ENCODE measurements at regions not wholly inside any gene's neighbourhood (a gene's known extent, or its start where the extent isn't known, plus 50 kb on each side); places are given as distances from the start of the nearest gene placed in this dataset.
"Not testable (repeated sequence)": the region's sequence is repeated elsewhere in the genome, so short reads cannot be mapped to it uniquely, and the experiment has no call there.

GRCh38 chr15:30770759-30771158 is 133.0 kb upstream of the FAN1 start:
- Histone ChIP-seq H3K4me1 (no peaks in the 10 kb centered on the region), H3K4me3 (no peak overlapping the region), H3K36me3 (no peaks in the 10 kb centered on the region), H3K27me3 (no peaks in the 10 kb centered on the region), H3K27ac (no peak overlapping the region), H3K9me3 (no peaks in the 10 kb centered on the region)
- TF ChIP-seq EP300 (IDR thresholded peaks at IDR 0.05) = no peak
- TF ChIP-seq POLR2AphosphoS5 (IDR thresholded peaks at IDR 0.05) = no peak
- no peak for TF ChIP-seq POLR2A (IDR thresholded peaks at IDR 0.05)
- no peak for TF ChIP-seq CTCF (IDR thresholded peaks at IDR 0.05)
- no peak for DNase-seq (ENCODE audit: low spot score in 2 of 2)
- WGBS = 93% methylated on average over 17 of the region's 17 CpGs

DNA sequence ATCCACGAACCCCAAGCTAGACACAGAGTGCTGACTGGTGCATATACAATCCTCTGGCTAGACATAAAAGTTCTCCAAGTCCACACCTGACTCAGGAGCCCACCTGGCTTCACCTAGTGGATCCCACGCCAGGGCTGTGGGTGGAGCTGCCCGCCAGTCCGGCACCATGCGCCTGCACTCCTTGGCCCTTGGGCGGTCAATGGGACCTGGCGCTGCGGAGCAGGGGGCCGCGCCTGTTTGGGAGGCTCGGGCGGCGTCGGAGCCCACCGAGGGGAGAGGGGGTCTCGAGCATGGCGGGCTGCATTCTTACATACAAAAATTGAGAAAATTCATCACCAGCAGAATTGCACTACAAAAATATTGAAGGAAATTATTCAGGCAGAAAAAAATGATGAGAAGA is 120.7 kb upstream of the FAN1 start:
- TF ChIP-seq CTCF (IDR thresholded peaks at IDR 0.05) = no peak
- no peak for TF ChIP-seq EP300 (IDR thresholded peaks at IDR 0.05)
- TF ChIP-seq POLR2A (IDR thresholded peaks at IDR 0.05) = no peak
- TF ChIP-seq POLR2AphosphoS5 (IDR thresholded peaks at IDR 0.05) = no peak
- 97% methylated on average over 10 of the region's 17 CpGs for WGBS
- Histone ChIP-seq H3K4me1 (no peaks in the 10 kb centered on the region), H3K4me3 (no peak overlapping the region), H3K27me3 (no peaks in the 10 kb centered on the region), H3K27ac (no peak overlapping the region), H3K36me3 (no peaks in the 10 kb centered on the region), H3K9me3 (no peaks in the 10 kb centered on the region)
- no peak for DNase-seq (ENCODE audit: low spot score in 2 of 2)

DNA sequence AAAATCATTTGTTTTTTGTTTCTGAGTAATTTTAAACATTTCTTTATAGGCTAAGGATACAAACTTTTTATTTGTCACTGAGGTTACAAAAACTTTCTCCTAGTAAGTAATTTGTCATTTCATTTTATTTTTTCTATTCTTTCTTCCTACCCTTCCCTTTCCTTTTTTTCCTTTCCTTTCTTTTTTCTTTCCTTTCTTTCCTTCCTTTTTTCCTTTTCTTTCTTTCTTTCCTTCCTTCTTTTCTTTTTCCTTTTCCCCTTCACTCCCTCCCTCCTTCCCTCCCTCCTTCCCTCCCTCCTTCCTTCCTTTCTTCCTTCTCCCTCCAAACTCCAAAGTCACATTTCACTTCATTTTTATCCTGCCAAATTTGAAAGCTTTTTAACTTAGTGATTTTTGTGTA is 115.1 kb upstream of the FAN1 start:
- H3K27me3 ChIP-seq = peaks cover 9% of the 10 kb centered on the region
- H3K4me1 ChIP-seq = no peaks in the 10 kb centered on the region
- no peak overlapping the region for H3K4me3 ChIP-seq
- no peaks in the 10 kb centered on the region for H3K9me3 ChIP-seq
- TF ChIP-seq EP300 (IDR thresholded peaks at IDR 0.05) = no peak
- no peak for TF ChIP-seq POLR2AphosphoS5 (IDR thresholded peaks at IDR 0.05)
- no peak for TF ChIP-seq POLR2A (IDR thresholded peaks at IDR 0.05)
- TF ChIP-seq CTCF (IDR thresholded peaks at IDR 0.05) = no peak
- H3K27ac ChIP-seq = no peak overlapping the region
- no peak for DNase-seq (ENCODE audit: low spot score in 2 of 2)
- H3K36me3 ChIP-seq = no peaks in the 10 kb centered on the region

- Histone ChIP-seq H3K9me3 (no peaks in the 10 kb centered on the region), H3K4me1 (no peaks in the 10 kb centered on the region), H3K36me3 (no peaks in the 10 kb centered on the region), H3K27me3 (peaks cover 9% of the 10 kb centered on the region), H3K27ac (no peak overlapping the region), H3K4me3 (no peak overlapping the region)
- WGBS = 89% methylated on average over 18 of the region's 18 CpGs
- TF ChIP-seq POLR2A (IDR thresholded peaks at IDR 0.05) = no peak
- no peak for TF ChIP-seq POLR2AphosphoS5 (IDR thresholded peaks at IDR 0.05)
- TF ChIP-seq EP300 (IDR thresholded peaks at IDR 0.05) = no peak
- TF ChIP-seq CTCF (IDR thresholded peaks at IDR 0.05) = no peak
- no peak for DNase-seq (ENCODE audit: low spot score in 2 of 2)
These were observed 112.2 kb upstream of the FAN1 start for GRCh38 chr15:30791239-30792175.

DNA sequence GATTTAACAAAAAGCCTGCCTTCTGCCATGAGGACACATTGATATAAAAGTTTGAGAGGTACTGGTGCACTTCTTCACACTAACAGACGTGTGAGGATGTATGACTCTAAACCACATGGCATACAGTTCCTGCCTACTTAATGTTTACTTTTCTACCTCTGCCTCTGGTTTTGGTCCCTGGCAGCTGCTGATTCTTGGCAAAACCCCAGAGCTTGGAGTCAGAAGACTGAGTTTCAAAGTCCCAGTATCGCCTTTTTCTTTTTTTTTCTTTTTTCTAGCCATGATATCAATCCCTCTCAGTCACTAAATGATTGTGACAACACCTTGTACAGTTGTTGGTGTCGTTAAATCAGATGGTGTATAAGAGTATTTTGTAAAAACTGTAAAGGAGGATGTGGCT is 110.9 kb upstream of the FAN1 start:
- H3K4me1 ChIP-seq; H3K27me3 ChIP-seq; H3K36me3 ChIP-seq; H3K27ac ChIP-seq; DNase-seq (ENCODE audit: low spot score in 2 of 2); H3K4me3 ChIP-seq; H3K9me3 ChIP-seq: not testable (repeated sequence)
- 31% methylated on average over 3 of the region's 3 CpGs for WGBS
